ENCODE measurements at regions not wholly inside any gene's neighbourhood (a gene's known extent, or its start where the extent isn't known, plus 50 kb on each side); places are given as distances from the start of the nearest gene placed in this dataset.

DNA sequence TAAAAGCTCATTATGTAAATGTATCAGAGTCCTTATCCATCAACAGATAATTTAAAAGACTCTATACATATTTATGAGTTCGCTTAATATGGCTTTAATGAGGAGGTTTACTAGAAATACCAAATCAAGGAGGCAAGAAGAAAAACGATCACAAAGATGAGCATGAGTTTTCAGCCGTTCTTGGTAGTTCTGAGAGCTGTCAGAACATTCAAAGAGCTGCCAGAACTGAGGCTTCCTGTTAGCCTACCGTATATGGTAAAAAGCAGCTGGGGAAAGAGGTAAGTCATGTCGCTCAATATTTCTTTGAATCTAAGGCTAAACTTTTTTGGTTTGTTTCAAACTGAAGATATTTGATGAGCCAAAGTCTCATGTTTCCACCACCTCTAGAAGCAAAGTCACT, 115.3 kb upstream of the PLXNC1 start:
- no peak for DNase-seq

DNA sequence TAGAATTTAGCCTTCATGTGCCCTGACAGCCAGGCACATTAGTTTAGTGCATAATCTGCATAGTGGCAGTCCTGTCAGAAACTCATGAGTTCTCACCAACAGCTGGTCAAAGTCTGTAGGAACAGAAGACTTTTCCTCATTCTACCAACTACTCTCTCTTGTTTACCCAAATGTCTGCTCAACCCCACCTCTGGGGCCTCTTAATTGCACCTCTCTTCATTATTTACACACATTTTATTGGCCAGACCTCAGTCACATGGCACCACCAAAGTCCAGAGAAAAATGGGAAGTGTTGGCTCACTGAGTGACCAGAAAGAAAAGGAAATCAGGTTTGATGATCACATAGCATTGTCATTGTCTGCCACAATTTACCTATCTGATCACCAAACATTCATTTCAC, 114.6 kb upstream of the PLXNC1 start:
- no peak for DNase-seq

DNA sequence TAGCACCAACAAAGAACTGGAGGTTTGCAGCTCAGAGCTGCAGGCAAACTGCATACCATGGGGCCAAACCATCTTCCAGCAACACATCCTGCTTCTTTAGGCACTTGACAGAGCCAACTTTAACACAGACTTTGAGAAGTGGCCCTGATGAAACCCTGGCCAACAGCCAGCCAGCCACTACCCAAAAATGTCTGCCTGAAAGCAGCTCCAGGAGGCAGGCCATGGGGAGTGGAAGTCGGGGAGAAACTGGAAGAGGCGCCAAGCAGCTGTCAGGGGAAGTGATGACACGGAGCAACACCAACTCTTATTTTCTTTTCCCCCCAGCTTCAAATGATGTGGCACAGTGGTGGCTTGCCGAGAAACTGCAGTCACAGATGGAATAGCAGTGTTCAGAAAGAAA, 110.9 kb upstream of the PLXNC1 start:
- no peak for DNase-seq

DNA sequence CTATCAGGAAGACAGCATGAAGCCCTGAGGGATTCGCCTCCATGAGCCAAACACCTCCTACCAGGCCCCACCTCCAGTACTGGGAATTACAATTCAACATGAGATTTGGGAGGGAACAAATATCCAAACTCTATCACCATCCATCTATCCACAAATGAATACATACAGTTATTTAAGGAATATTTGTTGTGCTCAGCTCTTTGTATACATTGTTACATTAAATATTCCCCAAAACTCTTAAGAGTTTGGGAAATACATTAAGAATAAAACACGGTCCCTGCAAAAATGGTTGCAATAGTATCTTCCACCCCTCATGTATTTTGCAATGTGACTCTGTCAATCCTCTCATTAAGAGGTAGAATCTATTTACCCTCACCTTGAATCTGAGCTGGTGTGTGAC, 109.8 kb upstream of the PLXNC1 start:
- no peak for DNase-seq

DNA sequence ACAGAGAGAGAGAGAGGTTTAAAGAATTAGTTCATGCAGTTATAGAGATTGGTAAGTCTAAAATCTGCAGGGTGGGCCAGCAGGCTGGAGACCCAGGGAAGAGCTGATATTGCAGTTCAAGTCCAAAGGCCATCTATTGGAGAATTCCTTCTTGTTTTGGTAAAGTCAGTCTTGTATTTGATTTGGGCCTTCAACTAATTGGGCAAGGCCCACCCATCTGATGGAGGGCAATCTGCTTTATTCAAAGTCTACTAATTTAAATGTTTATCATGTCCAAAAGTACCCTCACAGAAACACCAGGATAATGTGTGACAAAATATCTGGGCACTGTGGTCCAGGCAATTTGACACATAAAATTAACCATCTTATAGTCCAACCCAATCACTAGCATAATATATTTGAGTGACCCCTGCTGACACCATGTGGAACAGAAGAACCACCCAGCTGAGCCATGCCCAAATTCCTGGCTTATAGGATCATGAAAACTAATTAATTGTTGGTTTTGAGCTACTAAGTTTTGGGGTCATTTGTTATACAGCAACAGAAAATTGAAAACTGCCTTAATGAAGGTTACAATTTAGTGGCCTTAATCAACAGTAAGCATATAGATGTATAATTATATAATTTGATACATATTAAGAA, 109.1 kb upstream of the PLXNC1 start:
- no peak for DNase-seq

DNA sequence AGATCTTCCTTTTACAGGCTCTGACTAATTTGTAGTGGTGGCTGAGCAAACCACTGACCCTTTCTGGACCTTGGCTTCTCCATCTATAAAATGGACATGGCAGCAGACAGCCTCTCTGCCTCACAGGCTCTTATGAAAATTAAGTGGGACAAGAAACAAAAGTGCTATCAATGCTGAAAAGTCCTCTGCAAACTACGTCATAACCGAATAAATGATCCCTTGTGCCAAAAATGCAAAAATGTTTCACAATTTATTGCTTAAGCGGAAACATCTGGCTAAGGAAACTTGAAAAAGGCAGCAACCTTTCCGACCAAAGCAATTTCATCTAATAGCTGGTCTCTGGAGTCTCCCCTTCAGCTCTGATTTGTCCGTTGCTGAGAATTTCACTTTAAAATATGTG, 108.5 kb upstream of the PLXNC1 start:
- DNase-seq = no peak

DNA sequence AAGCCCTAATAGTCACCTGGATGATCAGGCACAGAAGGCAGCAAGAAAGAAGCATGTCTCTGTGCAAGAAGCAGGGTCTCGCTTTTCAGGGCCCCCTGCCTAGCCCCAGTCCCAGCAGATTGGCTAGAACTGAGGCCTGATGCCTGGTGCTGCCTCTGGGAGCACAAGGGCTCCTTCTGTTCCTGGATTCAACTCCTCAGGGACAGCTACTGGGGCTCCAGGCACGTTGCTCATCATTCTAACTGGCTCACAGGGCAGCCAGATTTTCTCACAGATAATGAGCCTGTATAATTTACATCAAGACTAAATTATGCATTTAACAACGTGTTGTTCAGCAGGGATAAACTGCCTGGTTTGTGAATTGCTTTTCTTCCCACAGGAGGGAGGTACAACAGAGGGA, 106.5 kb upstream of the PLXNC1 start:
- DNase-seq = no peak

DNA sequence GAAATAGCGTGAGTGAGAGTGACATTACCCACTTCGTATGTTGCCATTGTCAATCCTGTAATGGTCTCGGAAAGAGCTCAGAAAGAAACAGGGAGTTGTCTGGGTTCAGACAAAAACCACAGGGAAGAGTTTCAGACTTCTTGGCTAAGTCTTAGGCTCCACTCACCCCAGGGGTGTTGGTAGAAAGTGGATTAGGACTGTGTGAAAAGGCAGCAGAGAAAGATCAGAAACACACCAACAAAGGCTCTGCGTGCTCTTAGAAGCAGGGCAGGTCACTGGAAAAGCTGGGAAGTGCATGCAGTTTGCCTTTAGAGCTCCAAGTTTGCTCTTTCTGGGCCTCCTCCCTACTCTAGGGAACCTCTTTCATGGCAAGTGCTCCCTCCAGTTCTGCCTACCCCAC, 106.1 kb upstream of the PLXNC1 start:
- DNase-seq = no peak

DNA sequence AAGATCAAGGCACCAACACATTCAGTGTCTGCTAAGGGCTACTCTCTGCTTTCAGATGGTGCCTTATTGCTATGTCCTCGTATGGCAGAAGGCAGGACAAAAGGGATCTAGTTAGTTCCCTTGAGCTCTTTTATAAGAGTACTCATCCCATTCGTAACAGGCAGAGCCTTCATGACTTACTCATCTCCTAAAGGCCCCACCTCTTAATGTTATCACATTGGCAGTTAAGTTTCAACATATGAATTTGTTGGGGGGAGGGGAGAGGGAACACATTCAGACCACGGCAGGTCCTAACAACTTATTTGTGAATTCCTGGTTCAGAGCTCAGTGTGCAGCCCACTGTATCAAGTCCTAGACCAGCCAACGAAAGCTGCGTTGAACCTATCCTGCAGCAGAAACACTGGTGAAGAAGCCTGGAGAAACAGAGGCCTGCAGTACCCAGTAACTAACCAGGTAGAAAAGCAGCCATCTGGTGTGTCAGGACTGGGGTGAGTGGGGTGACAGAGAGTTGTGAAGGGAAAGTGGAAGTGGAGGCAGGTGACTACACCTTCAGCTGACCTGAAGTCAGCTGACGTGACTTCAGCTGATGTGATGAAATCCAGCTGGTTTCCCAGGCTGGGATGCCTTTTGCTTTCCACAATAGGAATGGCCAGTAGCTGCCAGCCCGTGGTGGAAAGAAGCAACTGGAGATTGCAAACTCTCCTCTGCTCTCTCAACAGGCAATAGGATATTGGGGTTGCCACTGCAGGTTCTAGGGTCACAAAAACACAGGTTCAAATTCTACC, 101.6 kb upstream of the PLXNC1 start:
- no peak for DNase-seq

DNA sequence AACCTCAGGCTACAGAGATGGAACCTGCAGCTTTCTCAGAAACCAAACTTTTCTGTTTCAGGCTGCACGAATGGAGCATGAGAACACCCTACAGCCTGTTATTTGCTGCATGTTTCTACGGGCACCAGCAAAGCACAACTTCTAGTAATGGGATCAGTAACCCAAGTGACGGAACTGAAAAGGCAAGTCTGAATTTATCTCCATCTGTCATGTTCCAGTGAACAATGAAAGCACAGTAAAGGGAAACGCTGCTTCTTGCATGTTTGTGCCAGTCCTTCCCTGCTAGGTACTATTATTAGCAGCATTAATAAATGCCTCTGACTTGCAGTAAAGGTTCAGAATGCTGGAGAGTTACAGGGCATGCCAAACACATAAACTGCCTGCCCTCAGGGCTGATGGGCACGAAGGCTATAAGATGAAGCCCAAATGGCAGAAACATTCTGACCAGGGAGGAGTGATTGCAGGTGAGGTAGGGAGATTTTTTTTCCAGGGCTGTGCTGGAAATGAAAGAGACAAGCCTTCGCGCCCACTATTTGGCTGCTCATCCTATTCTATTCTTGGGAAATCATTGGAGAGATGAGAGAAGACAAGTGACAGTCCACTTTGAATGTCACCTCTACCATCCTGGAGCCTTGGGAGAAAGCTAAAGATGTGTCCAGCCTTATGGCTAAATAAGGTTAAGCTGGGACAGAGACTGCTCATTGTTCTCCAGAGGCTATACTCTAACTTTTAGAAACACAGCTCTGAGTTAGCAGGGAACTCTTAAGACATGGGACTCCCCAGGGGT, 100.4 kb upstream of the PLXNC1 start:
- DNase-seq = no peak

DNA sequence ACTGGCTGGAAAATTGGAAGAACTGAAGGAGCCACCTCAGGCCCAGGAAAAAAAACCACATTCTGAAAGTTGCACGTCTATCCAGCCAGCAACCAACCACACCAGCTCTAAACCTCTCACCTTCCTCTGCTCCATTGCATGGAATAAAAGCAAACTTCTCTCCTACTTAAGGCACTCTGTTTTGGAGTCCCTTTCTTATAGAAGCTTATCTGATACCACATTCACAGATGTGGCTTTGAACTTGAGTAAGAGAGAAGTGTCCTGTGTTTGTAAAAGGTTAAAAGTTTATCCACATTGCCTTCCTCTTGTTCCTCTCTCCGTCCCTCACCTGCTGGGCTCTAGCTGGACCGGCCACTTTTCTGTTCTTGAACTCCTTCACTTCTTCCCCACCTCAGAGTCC, 99.6 kb upstream of the PLXNC1 start:
- no peak for DNase-seq

DNA sequence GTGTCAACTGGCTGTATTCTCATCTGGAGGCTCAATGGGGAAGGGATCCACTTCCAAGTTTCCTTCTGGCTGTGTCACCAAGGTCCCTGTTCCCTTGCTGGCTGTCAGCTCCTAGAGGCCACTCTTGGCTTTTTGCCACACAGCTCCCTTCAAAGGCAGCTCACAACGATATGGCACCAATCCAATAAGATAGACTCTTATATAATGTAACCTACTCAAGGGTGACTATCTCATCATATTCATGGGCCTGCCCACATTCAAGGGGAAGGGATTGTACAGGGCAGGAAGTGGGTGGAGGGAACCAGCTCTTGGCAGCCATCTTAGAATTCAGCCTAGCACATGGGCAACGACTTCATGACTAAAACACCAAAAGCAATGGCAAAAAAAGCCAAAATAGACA, 98.7 kb upstream of the PLXNC1 start:
- no peak for DNase-seq

DNA sequence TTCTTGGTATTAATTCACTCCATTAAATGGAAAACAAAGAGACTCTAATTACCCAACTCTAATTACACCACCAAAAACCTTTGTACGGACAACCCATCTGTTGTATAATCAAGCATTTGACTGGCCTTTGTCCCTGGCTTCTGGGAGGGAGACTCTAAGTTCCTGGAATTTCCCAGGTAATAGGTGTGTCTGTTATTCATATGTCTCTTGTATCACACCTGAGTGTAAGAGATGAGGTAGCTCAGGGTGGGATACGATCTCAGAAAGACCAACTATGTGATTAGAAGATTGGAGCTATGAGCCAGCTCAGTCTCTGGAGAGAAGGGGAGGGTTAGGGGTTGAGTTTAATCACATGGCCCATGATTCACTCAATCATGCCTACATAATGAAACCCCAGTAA, 94.7 kb upstream of the PLXNC1 start:
- no peak for DNase-seq

DNA sequence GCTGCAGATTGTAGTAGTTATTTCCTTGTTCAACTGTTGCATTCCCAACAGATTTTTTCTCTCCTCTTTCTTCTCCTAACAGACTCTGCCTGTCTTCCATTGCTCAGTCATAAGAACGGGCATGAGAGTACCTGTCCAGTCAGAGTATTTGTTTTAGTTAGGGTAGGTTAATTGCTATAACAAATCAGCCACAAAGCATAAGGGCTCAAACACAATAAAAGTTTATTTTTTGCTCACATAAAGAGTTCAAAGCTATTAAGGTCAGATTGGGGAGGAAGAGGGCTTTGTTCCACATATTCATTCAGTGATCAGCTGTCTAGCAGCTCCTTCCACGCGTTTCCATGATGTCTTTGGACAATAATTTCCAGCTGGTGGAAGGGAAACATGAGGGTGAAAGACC, 92.8 kb upstream of the PLXNC1 start:
- DNase-seq = no peak

DNA sequence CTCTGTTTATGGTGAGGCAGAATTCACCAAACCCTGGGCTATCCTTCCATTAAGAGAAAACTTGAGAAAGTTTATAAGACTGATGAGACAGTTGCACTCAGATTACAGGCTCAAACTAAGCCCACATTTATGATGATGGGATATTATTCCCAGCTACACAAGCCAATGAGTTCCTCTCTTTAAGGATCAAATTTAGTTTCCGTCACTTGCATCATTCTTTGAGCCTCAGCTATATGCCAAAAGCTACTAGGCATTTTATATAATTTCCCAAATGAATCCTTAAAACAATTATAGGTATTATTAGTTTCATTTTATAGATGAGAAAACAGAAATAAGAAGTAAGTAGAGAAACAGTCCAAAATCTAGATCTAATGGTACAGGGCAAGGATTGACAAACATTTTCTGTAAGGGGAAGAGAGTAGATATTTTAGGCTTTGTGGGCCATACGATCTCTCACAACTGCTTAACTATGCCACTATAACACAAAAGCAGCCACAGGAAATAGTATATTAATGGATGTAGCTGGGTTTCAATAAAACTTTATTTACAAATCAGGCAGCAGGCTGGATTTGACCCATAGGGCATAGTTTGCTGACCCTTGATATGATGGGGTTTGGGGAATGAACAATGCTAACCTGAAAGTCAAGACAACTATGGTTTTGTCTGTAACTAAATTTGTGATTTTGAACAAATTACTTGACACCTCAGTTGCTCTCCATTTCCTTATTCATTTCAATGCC, 91.8 kb upstream of the PLXNC1 start:
- DNase-seq = no peak

DNA sequence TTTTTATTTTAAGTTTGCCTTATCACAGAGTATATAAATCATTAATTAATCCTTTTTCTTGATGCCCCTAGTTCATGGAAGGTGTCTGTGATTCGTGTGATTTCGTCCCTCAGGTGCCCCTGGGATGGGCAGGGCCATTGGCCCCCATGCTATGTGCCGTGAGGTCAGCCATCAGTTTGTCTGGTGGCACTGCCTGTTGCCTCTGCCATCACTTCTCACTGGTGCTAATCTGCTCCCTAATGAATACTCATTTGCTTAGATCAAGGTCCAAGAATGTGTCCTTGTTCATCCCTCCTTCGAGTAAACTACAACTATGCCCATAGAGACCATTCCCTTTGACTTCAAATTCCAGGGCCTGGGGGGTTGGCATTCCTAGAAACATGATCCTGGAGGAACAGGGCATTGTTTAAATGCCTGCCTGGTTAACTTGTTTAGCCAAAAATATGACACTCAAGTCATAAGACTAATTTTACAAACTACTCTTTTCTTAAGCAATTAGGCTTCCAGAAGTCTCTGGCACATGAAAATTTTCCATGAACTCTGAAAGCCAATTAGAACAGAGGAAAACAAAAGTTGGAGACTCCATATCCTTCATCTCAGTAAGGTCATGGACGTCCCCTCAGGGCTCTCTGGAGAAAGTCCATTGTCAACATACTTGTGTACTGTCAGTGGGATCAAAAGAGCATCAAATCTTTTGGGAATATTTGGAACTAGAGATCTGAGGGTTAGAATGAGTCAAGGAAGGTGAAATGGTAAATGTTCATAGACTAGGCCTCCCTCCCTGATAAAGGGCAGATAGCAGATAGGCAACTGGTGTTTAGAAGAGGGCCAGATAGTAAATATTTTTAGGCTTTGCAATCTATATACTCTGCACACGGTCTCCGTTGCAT, 90.9 kb upstream of the PLXNC1 start:
- no peak for DNase-seq

DNA sequence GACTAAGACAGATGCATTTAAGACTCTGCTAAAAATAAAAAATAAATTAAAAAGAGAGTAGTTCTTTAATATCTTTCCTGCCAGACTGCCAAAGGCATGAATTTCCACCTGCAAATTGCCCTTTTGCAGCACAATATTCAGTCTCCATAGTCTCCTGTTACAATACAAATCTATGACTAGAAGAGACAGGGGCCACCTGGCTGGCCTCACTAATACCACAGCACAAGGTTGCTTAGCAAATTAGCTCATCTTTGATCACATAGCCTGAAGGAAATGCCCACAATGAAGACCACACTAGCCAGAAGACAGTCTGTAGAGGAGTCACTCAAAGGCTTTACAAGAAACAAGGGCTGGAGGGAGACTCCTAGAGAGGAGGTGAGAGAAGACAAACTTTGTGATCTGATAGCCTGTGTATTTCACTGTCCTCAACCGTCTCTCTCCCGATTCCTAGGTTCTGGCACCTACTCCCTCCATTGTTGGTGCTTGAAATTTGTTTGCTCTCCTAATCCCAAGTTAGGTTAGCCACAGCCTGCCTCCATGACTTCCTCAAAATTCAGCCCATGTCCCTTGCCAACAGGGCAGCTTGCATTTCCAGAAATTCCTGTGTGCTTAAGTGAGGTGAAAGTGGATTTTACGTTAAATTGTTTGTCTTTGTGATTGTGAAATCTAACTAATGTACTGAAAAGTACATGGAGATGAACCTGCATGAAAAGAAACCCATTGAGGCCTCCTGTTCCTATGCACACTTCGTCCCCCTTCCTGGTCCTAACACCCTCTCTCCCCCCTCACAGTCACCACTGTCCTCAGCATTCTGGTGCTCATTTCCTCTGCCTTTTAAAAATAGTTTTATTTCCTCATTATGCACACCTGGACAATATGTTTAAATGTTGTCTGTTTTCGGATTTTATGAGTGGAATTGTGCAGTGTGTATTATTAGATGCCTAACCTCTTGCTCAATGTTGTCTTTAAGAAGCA, 88.7 kb upstream of the PLXNC1 start:
- no peak for DNase-seq

DNA sequence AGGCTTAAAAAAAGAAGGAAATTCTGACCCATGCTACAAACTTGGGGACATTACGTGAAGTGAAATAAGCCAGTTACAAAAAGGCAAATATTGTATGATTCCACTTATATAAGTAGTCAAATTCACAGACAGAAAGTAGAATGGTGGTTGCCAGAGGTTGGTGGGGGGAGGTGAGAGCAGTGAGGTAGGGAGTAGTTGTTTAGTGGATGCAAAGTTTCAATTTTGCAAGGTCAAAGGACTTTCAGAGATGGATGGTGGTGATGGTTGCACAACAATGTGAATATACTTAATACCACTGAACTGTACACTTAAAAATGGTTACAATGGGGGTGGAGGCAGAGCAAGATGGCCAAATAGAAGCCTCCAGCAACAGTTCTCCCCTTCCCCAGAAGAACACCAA, 86.2 kb upstream of the PLXNC1 start:
- DNase-seq = no peak

DNA sequence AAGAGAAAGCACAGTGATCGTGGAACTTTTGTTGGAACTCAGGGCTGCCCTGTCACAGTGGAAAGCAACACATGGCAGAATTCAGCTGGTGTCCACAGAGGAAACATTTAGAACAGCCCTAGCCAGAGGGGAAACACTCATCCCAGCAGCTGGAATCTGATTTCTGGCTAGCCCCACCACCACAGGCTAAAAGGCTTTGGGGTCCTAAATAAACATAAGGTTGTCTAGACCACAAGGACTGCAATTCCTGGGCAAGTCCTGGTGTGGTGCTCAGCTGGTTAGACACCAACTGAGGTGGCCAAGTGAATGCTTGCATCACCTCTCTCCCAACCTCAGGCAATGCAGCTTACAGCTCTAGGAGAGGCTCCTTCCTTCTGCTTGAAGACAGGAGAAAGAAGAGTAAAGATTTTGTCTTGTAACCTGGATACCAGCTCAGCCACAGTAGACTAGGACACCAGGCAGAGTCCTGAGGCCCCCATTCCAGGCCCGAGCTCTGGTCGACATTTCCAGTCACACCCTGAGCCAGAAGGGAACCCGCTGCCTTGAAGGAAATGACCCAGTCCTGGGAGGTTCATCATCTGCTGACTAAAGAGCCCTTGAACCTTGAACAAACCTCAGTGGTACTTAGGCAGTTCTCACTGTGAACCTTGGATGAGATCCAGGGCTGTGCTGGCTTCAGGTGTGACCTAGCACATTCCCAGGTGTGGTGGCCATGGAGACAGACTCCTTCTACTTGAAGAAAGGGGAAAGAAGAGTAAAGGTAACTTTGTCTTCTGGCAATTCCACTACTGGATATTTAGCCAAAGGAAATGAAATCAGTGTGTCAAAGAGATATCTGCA, 85.4 kb upstream of the PLXNC1 start:
- DNase-seq = no peak

DNA sequence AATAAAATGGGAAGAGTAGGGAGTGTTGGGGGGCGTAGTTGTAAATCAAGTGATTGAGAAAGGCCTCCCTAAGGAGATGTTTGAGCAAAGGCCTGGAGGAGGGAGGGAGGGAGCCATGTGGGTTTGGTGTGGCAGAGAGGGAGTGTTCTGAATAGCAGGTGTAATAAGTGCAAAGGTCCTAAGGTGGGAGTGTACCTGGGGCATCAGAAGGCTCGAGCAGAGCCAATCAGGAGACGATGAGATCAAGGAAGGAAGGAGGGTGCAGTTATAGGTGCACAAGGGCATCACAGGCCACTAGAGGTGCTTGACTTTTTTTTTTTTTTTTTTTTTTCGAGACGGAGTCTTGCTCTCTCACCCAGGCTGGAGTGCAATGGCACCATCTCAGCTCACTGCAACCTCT, 77.9 kb upstream of the PLXNC1 start:
- DNase-seq = no peak

All from activated CD4-positive, alpha-beta T cell treated with anti-CD3 and anti-CD28 coated beads, Interleukin-2, amount 50 U/mL, for 16 hours (primary cell).